HG03520 (cell line): ENCODE measurements at regions not wholly inside any gene's neighbourhood (a gene's known extent, or its start where the extent isn't known, plus 50 kb on each side); places are given as distances from the start of the nearest gene placed in this dataset.

Experiments
- ATAC-seq: cut with Tn5 transposase; IDR thresholded peaks from one replicate; pipeline ENCODE4 v1.9.1; 2021; ENCODE audit warnings: mild to moderate bottlenecking, moderate library complexity; ENCODE audit not compliant: unreplicated experiment

DNA sequence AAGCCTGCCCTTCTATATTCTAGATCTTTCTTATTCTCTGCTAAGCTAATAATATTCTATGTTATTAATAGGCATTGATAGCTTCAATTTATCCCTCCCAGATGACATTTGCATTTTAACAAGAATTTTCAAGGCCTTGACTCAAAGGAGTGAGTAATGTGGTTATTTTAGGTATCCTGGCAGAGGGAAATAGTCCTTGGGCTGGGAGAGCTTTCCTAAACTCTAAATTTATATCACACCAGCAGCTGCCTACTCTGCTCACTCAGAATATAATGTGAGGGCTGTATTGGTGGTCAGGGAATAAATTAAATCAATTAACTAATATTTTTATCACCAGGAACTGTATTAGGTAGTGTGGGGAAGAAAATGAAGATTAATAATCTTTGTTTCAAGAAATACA lies 74.8 kb upstream of the ADAM23 start:
- no peak for ATAC-seq

DNA sequence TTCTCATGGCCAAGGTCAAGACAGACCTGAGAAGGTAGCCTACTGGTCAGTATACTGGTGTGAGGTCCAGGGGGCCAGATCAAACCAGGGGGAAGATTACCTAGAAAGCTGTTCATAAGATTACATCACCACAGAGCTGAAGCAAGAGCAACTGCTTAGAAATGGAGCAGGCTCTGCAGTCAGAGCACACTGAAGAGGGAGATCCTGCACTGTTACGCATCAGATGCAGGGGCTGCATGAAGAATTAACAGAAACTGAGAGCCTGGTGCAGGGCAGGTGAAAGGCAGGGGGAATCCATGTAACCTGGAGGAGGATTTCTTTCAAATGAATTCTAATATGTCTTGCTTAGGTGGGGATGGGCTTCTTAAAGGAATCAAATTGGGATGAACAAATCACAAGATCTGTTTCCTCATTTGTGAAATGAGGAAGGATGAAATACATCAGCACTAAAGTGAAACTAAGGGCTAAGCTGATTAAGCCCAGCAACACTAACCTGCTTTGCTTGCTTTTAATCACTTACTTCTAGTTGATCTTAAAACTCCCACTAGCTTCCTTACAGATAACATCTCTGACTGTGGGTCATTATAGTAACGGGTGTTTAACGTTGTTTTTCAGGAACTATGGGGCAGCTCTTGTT lies 74.3 kb upstream of the ADAM23 start:
- ATAC-seq = no peak

DNA sequence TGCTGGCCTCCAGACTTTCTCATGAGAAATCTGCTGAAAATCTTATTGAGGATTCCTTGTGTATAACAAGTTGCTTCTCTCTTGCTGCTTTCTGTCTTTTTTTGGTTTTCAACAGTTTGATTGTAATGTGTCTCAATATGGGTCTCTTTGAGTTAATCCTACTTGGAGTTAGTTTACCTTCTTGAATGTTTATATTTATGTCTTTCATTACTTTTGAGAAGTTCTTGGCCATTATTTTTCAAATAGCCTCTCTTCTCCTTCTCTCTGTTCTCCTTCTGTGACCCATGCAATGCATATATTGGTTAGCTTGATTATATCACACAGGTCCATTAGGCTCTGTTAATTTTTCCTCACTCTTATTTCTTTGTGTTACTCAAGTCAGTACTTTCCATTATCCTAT lies 67.4 kb upstream of the ADAM23 start:
- no peak for ATAC-seq

DNA sequence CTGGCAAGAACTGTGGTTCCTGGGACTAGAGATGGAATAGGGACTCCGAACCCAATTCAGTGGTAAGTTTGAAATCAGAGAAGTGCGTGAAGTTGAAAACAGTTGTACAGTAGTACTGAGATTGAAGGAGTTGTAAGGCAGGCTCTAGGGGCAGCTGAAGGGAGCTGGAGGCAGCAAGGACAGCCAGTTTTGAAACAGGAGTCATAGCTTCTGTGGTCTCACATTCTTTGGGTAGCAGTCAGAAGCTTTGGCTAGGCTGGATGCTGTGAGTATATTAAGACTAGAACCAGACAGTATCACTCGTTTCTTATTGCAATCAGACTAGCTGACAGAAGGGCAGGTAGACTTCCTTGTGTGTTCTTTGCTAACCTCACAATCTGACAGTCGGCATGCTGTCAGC lies 64.5 kb upstream of the ADAM23 start:
- no peak for ATAC-seq

DNA sequence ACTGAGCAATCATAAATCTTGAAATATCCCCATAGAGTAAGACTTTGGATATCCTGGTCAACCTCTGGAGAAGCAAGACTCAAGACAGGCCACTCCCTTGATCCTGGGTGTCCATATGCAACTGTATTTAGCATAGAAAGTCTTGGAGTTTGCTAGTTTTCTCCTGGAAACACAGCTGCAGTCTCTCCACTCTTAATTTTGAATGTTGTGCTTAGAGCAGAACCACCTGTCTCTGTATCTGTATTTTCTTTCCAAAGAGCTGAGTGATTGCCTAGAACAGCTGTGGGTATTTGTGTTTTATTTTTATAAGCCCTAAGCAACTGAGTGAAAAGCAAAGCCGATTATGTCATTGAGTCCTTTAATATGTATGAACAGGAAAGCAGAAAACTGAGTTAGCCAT lies 64.1 kb upstream of the ADAM23 start:
- ATAC-seq = no peak

DNA sequence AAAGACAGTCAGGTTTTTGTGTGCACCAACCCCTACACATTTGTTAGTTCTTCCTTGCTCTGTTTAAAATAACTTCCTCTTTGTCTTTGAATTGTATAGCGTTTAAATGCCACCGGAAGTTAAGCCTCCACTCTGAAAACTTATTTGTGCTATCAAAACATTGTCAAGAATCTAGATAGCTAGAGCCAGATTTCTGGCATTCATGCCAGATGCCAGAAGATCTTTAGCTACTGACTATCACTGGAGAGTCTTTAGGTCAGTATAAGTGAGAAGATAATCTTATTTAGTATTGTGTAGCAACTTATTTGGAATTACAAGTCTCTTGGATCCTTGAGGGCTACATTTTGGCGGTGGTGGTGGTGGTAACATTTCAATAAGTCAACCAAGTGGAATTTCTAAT lies 63.4 kb upstream of the ADAM23 start:
- no peak for ATAC-seq

DNA sequence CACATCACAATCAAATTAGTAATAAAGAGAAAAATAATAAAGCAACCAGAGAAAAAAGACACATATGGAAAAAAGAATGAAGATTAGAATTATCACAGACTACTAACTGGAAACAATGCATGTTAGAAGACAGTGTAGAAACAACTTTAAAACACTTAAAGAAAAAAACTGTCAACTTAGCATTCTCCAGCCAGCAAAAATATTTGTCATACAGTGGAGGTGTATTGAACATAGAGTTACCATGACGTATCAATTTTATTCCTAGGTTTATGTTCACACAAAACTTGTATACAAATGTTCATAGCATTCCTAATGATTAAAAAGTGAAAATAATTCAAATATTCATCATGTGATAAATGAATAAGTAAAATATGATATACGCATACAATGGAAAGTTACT lies 61.5 kb upstream of the ADAM23 start:
- no peak for ATAC-seq

DNA sequence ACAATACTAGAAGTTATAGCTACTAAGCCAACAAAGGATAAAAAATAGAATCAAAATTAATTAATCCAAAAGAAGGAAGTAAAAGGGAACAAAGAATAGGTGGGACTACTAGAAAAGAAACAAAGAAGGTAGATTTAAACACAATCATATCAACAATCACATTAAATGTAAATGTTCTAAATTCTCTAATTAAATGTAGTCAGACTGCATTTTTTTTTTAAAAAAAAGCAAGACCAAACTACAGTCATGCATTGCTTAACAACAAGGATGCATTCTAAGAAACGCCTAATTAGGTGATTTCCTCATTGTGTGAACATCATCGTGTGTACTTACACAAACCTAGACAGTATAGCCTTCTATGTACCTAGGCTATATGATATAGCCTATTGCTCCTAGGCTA lies 59.7 kb upstream of the ADAM23 start:
- no peak for ATAC-seq

DNA sequence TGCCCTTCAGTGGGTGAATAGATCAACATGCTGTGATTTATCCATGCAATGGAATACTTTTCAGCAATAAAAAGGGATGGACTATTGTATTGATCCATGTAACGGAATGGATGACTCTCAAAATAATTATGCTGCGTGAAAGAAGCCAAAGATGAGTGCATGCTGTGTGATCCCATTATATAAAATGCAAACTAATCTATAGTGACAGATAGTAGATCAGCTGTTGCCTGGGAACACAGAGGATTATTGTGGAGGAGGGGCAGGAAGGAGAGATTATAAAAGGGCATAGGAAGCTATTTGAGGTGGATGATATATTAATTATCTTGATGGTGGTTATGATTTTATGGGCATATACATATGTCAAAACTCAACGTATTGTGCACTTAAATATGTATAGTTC lies 55.5 kb upstream of the ADAM23 start:
- no peak for ATAC-seq

DNA sequence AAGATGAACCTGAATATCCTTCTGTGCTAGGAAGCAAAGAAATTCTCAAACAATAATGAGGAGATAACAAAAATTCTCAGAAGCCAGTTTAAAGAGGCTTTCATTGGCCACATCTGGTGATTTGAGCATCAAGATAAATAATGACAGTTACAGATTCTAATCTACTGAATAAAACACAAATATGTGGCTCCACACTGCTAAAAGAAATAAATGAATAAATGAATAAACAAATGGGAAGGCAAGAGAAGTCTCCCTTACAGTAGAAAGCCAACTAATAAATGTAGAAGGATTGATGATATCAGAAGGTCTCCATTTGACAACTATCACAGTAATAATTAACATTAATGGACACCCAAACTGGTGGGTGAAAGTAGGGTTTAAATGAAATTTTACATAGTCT lies 54.6 kb upstream of the ADAM23 start:
- no peak for ATAC-seq

DNA sequence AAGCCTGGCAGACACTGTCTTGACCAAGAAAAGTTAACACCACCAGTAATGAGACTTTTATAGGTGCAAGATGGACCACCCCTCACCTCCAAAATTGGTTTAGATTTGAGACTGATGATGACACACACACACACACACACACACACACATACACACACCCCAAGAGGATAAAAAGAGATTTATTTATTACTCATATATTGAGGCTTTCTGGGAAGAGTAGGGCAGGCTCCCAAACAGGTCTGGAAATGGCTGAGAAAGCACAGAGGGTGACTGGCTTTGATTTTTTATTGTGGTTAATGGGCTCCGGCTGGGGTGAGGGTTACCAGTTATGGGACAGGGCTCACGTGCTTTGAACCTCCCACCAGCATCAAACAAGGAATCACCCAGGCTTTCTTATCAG lies 54.2 kb upstream of the ADAM23 start:
- ATAC-seq = no peak

DNA sequence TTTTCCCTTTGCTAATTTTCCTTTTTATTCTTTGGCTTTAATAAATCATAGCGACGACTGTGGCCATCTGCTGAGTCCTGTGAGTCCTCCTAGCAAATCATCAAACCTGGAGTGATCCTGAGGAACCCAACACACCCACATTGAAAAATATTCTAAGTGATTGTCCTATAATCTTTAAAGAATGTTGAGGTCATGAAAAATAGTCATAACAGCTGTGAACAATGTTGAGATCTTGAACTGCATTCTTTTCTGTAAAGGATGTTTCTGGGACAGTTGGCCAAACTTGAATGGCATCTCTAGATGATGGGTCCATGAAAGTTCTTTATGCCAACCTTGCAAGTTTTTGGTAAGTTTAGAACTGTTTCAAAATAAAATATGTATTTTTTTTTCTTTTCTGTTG lies 53.2 kb upstream of the ADAM23 start:
- no peak for ATAC-seq

DNA sequence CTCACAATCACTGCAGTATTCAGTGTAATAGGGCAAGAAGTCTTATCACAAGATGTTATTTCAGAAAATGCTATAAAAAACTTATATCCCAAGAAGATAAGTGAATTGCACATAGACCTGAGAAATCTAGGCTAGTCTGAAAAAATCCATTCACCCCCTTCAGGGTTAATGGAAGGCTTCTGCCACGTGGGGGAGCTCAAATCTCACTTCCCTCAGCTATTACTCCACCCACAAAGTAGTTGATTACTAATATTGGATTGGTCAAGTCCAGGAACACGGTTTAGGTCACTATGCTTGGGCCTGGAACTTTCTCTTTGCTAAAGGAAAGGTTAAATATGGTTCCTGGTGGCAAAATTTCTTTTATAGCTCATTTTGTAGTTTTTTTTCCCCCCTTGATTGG lies 51.2 kb upstream of the ADAM23 start:
- ATAC-seq = peak; percentile 97
